H1 (cell line): ENCODE measurements at regions not wholly inside any gene's neighbourhood (a gene's known extent, or its start where the extent isn't known, plus 50 kb on each side); places are given as distances from the start of the nearest gene placed in this dataset.

ENCODE experiments used
- CHD7 ChIP-seq: fragments of 300-600 bp; sonication (generic); IDR thresholded peaks from 2 replicates; pipeline ENCODE4 v1.7.1; 2012; ENCODE audit warnings: low read length, moderate library complexity, mild to moderate bottlenecking, inconsistent platforms; ENCODE audit not compliant: insufficient replicate concordance
- TBP ChIP-seq: IDR thresholded peaks from 2 replicates; pipeline ENCODE4 v1.6.1; 2011; ENCODE audit warnings: low read depth, low read length, improper control_type of control experiment

- TF ChIP-seq CHD7 (no peak), TBP (no peak)
Measured at GRCh38 chr1:25163986-25164385, 68.3 kb downstream of the SYF2 start (continued).
